IMR-90 (cell line): ENCODE measurements at regions not wholly inside any gene's neighbourhood (a gene's known extent, or its start where the extent isn't known, plus 50 kb on each side); places are given as distances from the start of the nearest gene placed in this dataset.

Experiments used
- ATAC-seq: fragments of 200-7000 bp; cut with Tn5 transposase; 2 replicates; pipeline ENCODE4 v1.9.1; 2020; ENCODE audit warnings: low read depth, mild to moderate bottlenecking, moderate library complexity
- BruUV-seq: library from RNA; stranded (reverse); fragments of 400-500 nt; replicated peaks from 2 replicates; lab custom pipeline; 2021; lab: Mats Ljungman, UMichigan
- CTCF ChIA-PET: fragments of 300-600 bp; formaldehyde crosslinking; extraction: SDS; loops from one replicate; lab custom pipeline; 2021; ENCODE audit warnings: antibody characterized with exemption; lab: Yijun Ruan, JAX
- POLR2A ChIA-PET: fragments of 300-600 bp; sonication (Branson Sonifier 250); formaldehyde crosslinking; loops from one replicate; lab custom pipeline; 2022; ENCODE audit warnings: antibody characterized with exemption; ENCODE audit not compliant: unreplicated experiment; lab: Charles Lee
- DNase-seq: peaks from one replicate; pipeline ENCODE4 v3.0.0; 2013
- H2AFZ ChIP-seq: replicated peaks from 2 replicates; pipeline ENCODE3; 2013; ENCODE audit warnings: low read length, mild to moderate bottlenecking; ENCODE audit not compliant: poor library complexity
- H2AK5ac ChIP-seq: 2 replicates; pipeline ENCODE4 v1.6.1; 2013; ENCODE audit warnings: low read depth, low read length, inconsistent platforms
- H2AK9ac ChIP-seq: replicated peaks from 2 replicates; pipeline ENCODE3; 2013; ENCODE audit warnings: mild to moderate bottlenecking, low read depth, low read length, moderate library complexity; ENCODE audit not compliant: poor library complexity
- H2BK120ac ChIP-seq: 2 replicates; pipeline ENCODE4 v1.6.1; 2013; ENCODE audit warnings: low read depth, low read length, inconsistent platforms
- H2BK15ac ChIP-seq: 3 replicates; pipeline ENCODE4 v1.6.1; 2013; ENCODE audit warnings: low read depth, low read length, inconsistent platforms
- H2BK20ac ChIP-seq: 2 replicates; pipeline ENCODE4 v1.6.1; 2013; ENCODE audit warnings: low read depth, mild to moderate bottlenecking, inconsistent platforms, low read length, moderate library complexity
- H2BK5ac ChIP-seq: 2 replicates; pipeline ENCODE4 v1.6.1; 2013; ENCODE audit warnings: mild to moderate bottlenecking, low read depth, low read length, inconsistent platforms; ENCODE audit not compliant: poor library complexity, severe bottlenecking
- H3K14ac ChIP-seq: replicated peaks from 2 replicates; pipeline ENCODE4 v1.6.1; 2013; ENCODE audit warnings: low read depth, low read length, inconsistent platforms
- H3K18ac ChIP-seq: 2 replicates; pipeline ENCODE4 v1.6.1; 2013; ENCODE audit warnings: low read depth, low read length, control low read depth
- H3K23ac ChIP-seq: 2 replicates; pipeline ENCODE4 v1.6.1; 2013; ENCODE audit warnings: low read depth, low read length, inconsistent platforms
- H3K27ac ChIP-seq: 2 replicates; pipeline ENCODE4 v1.5.1; 2013; ENCODE audit warnings: mild to moderate bottlenecking, control low read depth, low read length; ENCODE audit not compliant: insufficient read depth
- H3K27me3 ChIP-seq: 2 replicates; pipeline ENCODE4 v1.6.1; 2013; ENCODE audit warnings: low read length; ENCODE audit not compliant: control insufficient read depth, insufficient read depth
- H3K36me3 ChIP-seq: 2 replicates; pipeline ENCODE4 v1.6.1; 2013; ENCODE audit warnings: low read length, mixed read lengths; ENCODE audit not compliant: control insufficient read depth, insufficient read depth
- H3K4ac ChIP-seq: 2 replicates; pipeline ENCODE4 v1.6.1; 2013; ENCODE audit warnings: low read depth, low read length, inconsistent platforms
- H3K4me1 ChIP-seq: 2 replicates; pipeline ENCODE4 v1.6.1; 2013; ENCODE audit warnings: low read length, mixed read lengths; ENCODE audit not compliant: control insufficient read depth, insufficient read depth
- H3K4me2 ChIP-seq: 2 replicates; pipeline ENCODE4 v1.6.1; 2013; ENCODE audit warnings: low read depth, mild to moderate bottlenecking, control low read depth, low read length, moderate library complexity
- H3K4me3 ChIP-seq: 2 replicates; pipeline ENCODE4 v1.5.1; 2013; ENCODE audit warnings: low read depth, mild to moderate bottlenecking, control low read depth, low read length, moderate library complexity; ENCODE audit not compliant: insufficient read depth
- H3K56ac ChIP-seq: 2 replicates; pipeline ENCODE4 v1.6.1; 2013; ENCODE audit warnings: low read length, inconsistent platforms; ENCODE audit not compliant: insufficient read depth; ENCODE audit errors: extremely low read depth
- H3K79me1 ChIP-seq, 2 experiments: 2 replicates each; pipeline ENCODE4 v1.6.1; 2013; ENCODE audit warnings: low read length in 2 of 2, inconsistent platforms in 1 of 2, low read depth in 1 of 2
- H3K9ac ChIP-seq: 2 replicates; pipeline ENCODE4 v1.6.1; 2013; ENCODE audit warnings: low read depth, low read length, control low read depth
- H3K9me1 ChIP-seq: 2 replicates; pipeline ENCODE4 v1.6.1; 2013; ENCODE audit warnings: low read length, inconsistent platforms; ENCODE audit not compliant: insufficient read depth
- H3K9me3 ChIP-seq: 2 replicates; pipeline ENCODE4 v1.6.1; 2013; ENCODE audit warnings: low read length; ENCODE audit not compliant: control insufficient read depth, insufficient read depth
- H4K20me1 ChIP-seq: 2 replicates; pipeline ENCODE4 v1.6.1; 2013; ENCODE audit warnings: low read length, inconsistent platforms; ENCODE audit not compliant: insufficient read depth
- H4K5ac ChIP-seq: 2 replicates; pipeline ENCODE4 v1.6.1; 2013; ENCODE audit warnings: mild to moderate bottlenecking, low read depth, low read length, control low read depth
- H4K8ac ChIP-seq, 2 experiments: 2 replicates each; pipeline ENCODE4 v1.6.1; 2013; ENCODE audit warnings: low read depth in 2 of 2, low read length in 2 of 2, control low read depth in 1 of 2, inconsistent platforms in 1 of 2
- H4K91ac ChIP-seq: 2 replicates; pipeline ENCODE4 v1.6.1; 2013; ENCODE audit warnings: low read depth, low read length, inconsistent platforms; ENCODE audit not compliant: insufficient read depth
- BHLHE40 ChIP-seq: fragments of 150-350 bp; IDR thresholded peaks from 2 replicates; pipeline ENCODE4 v1.6.1; 2016; ENCODE audit warnings: mild to moderate bottlenecking, low read depth, low read length
- CEBPB ChIP-seq: IDR thresholded peaks from 2 replicates; pipeline ENCODE4 v1.6.1; 2012; ENCODE audit warnings: low read depth, low read length, improper control_type of control experiment
- ELK1 ChIP-seq: fragments of 150-350 bp; IDR thresholded peaks from 2 replicates; pipeline ENCODE4 v1.6.1; 2016; ENCODE audit warnings: low read depth, mild to moderate bottlenecking, low read length, moderate library complexity, borderline replicate concordance
- FOS ChIP-seq: fragments of 150-350 bp; IDR thresholded peaks from 2 replicates; pipeline ENCODE4 v1.6.1; 2016; ENCODE audit warnings: low read depth, low read length
- MAFK ChIP-seq: IDR thresholded peaks from 2 replicates; pipeline ENCODE4 v1.6.1; 2012; ENCODE audit warnings: low read depth, low read length, improper control_type of control experiment
- MAZ ChIP-seq: IDR thresholded peaks from 2 replicates; pipeline ENCODE4 v1.6.1; 2012; ENCODE audit warnings: low read depth, mild to moderate bottlenecking, low read length, improper control_type of control experiment, moderate library complexity, borderline replicate concordance
- MXI1 ChIP-seq: IDR thresholded peaks from 2 replicates; pipeline ENCODE4 v1.6.1; 2012; ENCODE audit warnings: low read depth, mild to moderate bottlenecking, low read length, moderate library complexity, borderline replicate concordance
- NFE2L2 ChIP-seq: fragments of 150-350 bp; IDR thresholded peaks from 2 replicates; pipeline ENCODE4 v1.6.1; 2016; ENCODE audit warnings: low read depth, mild to moderate bottlenecking, low read length
- POLR2A ChIP-seq: IDR thresholded peaks from 2 replicates; pipeline ENCODE4 v1.6.1; 2012; ENCODE audit warnings: mild to moderate bottlenecking, low read depth, low read length
- RAD21 ChIP-seq: IDR thresholded peaks from 2 replicates; pipeline ENCODE4 v1.6.1; 2012; ENCODE audit warnings: low read length, improper control_type of control experiment
- RCOR1 ChIP-seq: IDR thresholded peaks from 2 replicates; pipeline ENCODE4 v1.6.1; 2012; ENCODE audit warnings: mild to moderate bottlenecking, low read length, improper control_type of control experiment; ENCODE audit not compliant: insufficient replicate concordance
- RFX5 ChIP-seq: IDR thresholded peaks from 2 replicates; pipeline ENCODE4 v1.8.0; 2012; ENCODE audit warnings: low read depth, mild to moderate bottlenecking, low read length, moderate library complexity
- SMC3 ChIP-seq: fragments of 150-350 bp; IDR thresholded peaks from 2 replicates; pipeline ENCODE4 v1.6.1; 2016; ENCODE audit warnings: low read depth, mild to moderate bottlenecking, antibody characterized with exemption, low read length, moderate library complexity
- USF2 ChIP-seq: fragments of 150-350 bp; IDR thresholded peaks from 2 replicates; pipeline ENCODE4 v1.6.1; 2017; ENCODE audit warnings: mild to moderate bottlenecking, antibody characterized with exemption, low read length, low read depth
- WGBS, 2 experiments: methylation state at CpG; one replicate each; pipeline versions ENCODE4 v1.1.5 to v1.1.7; 2013; ENCODE audit warnings: missing lambda C conversion rate in 2 of 2; ENCODE audit not compliant: insufficient read length in 1 of 2; ENCODE audit errors: extremely low coverage in 2 of 2; 5-methylcytosine and 5-hydroxymethylcytosine counted together
- dilution Hi-C: fragments of 300-500 bp; cut with HindIII; formaldehyde crosslinking; loops from one replicate; pipeline ENCODE4 v1.14.3; 2018; ENCODE audit warnings: low sequenced_read_pairs; ENCODE audit not compliant: unreplicated experiment
- in situ Hi-C: fragments of 300-500 bp; cut with MboI; formaldehyde crosslinking; loops from 3 replicates; pipeline ENCODE4 v1.14.3; 2019; ENCODE audit warnings: low sequenced_read_pairs, inconsistent platforms, mixed read lengths
- intact Hi-C: fragments of 100-400 bp; cut with micrococcal nuclease; formaldehyde crosslinking; loops from 2 replicates; pipeline ENCODE4 v1.10.0; 2022
- TF ChIP-seq, protein P1 (sequence below): conservative IDR thresholded peaks from 2 replicates; pipeline ENCODE4 v1.5.1; 2012; ENCODE audit warnings: mild to moderate bottlenecking, low read depth, low read length, improper control_type of control experiment

- Histone ChIP-seq H4K8ac (no peak overlapping the region), H3K9me3 (no peaks in the 10 kb centered on the region), H3K14ac (no peak overlapping the region), H3K79me1 (no peaks in the 10 kb centered on the region), H3K4me3 (no peak overlapping the region), H3K56ac (no peak overlapping the region), H2AK5ac (no peak overlapping the region), H4K5ac (no peak overlapping the region), H3K4me1 (no peaks in the 10 kb centered on the region), H3K27ac (no peak overlapping the region), H3K23ac (no peak overlapping the region), H3K4me2 (no peak overlapping the region), H4K91ac (no peak overlapping the region), H3K9ac (no peak overlapping the region), H3K27me3 (peaks cover 2% of the 10 kb centered on the region; the same call in 1 of the 2 replicates), H4K20me1 (no peaks in the 10 kb centered on the region), H2BK20ac (no peak overlapping the region), H3K18ac (no peak overlapping the region), H3K9me1 (no peaks in the 10 kb centered on the region), H3K4ac (no peak overlapping the region), H2BK15ac (no peak overlapping the region), H3K36me3 (no peaks in the 10 kb centered on the region), H2AFZ (no peak overlapping the region), H2BK120ac (no peak overlapping the region), H2AK9ac (no peak overlapping the region), H2BK5ac (no peak overlapping the region)
- ATAC-seq (no peak), DNase-seq (no peak)
- TF ChIP-seq SMC3 (no peak), MXI1 (no peak), RFX5 (no peak), MAZ (no peak), ELK1 (no peak), RAD21 (no peak), POLR2A (no peak), FOS (no peak), BHLHE40 (no peak), NFE2L2 (no peak), RCOR1 (no peak), MAFK (no peak), USF2 (no peak), CEBPB (no peak)
- TF ChIP-seq, protein P1, sequence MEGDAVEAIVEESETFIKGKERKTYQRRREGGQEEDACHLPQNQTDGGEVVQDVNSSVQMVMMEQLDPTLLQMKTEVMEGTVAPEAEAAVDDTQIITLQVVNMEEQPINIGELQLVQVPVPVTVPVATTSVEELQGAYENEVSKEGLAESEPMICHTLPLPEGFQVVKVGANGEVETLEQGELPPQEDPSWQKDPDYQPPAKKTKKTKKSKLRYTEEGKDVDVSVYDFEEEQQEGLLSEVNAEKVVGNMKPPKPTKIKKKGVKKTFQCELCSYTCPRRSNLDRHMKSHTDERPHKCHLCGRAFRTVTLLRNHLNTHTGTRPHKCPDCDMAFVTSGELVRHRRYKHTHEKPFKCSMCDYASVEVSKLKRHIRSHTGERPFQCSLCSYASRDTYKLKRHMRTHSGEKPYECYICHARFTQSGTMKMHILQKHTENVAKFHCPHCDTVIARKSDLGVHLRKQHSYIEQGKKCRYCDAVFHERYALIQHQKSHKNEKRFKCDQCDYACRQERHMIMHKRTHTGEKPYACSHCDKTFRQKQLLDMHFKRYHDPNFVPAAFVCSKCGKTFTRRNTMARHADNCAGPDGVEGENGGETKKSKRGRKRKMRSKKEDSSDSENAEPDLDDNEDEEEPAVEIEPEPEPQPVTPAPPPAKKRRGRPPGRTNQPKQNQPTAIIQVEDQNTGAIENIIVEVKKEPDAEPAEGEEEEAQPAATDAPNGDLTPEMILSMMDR: no peak
- intact Hi-C loops (no loop called here), dilution Hi-C loops (no loop called here), in situ Hi-C loops (no loop called here)
- ChIA-PET POLR2A (no interaction called here), CTCF (no interaction called here)
- no TSS peak for BruUV-seq
- 50% methylated on average over 1 of the region's 4 CpGs; no CpG with 5 or more reads in 1 of the 2 experiments for WGBS, 2 experiments
Observed at GRCh38 chr15:37218351-37218916, 118.1 kb upstream of the MEIS2 start.
